Lower lobe of right lung (tissue), 2 donors: ENCODE measurements at regions not wholly inside any gene's neighbourhood (a gene's known extent, or its start where the extent isn't known, plus 50 kb on each side); places are given as distances from the start of the nearest gene placed in this dataset.

Experiments used
- ATAC-seq, 2 donors: fragments of 200-7000 bp; cut with Tn5 transposase; one replicate each; pipeline ENCODE4 v1.9.1; 2020 to 2022; ENCODE audit warnings: mild to moderate bottlenecking in 2 of 2, moderate library complexity in 2 of 2
- DNase-seq: peaks from one replicate; pipeline ENCODE4 v3.0.0-alpha.2; 2020
- H3K27ac ChIP-seq: fragments of 200-600 bp; one replicate; pipeline ENCODE4 v1.8.0; 2022
- H3K27me3 ChIP-seq: fragments of 200-600 bp; one replicate; pipeline ENCODE4 v1.8.0; 2022; ENCODE audit warnings: low read depth
- H3K36me3 ChIP-seq: fragments of 200-600 bp; one replicate; pipeline ENCODE4 v1.8.0; 2022; ENCODE audit warnings: mild to moderate bottlenecking
- H3K4me1 ChIP-seq: fragments of 200-600 bp; one replicate; pipeline ENCODE4 v1.8.0; 2022
- H3K4me3 ChIP-seq: fragments of 200-600 bp; one replicate; pipeline ENCODE4 v1.8.0; 2022; ENCODE audit warnings: mild to moderate bottlenecking
- H3K9me3 ChIP-seq: fragments of 200-600 bp; one replicate; pipeline ENCODE4 v1.8.0; 2022
- intact Hi-C: fragments of 100-400 bp; cut with DNase I; formaldehyde crosslinking; loops from one replicate; pipeline ENCODE4 v1.11.0; 2022
- TF ChIP-seq, protein P1 (sequence below): fragments of 200-600 bp; IDR thresholded peaks from one replicate; pipeline ENCODE4 v1.8.0; 2022; ENCODE audit warnings: antibody characterized with exemption, mild to moderate bottlenecking
- donor health status: DM: no; HTN: yes; CAD: no; lungs with severe emphysema.

DNA sequence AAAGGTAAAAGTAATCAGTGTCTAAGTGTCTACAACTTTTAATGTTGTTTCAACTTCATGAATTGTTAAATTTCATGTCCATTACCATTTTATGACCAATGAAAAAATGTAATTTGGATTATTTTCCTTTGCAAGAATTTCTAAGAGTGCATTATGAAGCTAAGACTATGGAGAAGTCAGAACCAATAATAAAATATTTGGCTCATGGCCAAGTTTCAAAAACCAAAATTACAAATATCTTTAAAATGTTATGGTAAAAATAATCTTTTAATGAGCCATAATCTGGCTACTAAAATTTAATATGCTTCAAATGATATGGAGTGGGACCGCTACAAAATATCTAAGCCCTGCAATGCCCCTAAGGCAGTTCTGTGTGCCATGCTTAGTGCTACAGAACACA lies 294.1 kb upstream of the SMIM30 start:
- ATAC-seq: no peak
- Histone ChIP-seq H3K4me3 (no peak overlapping the region), H3K27ac (no peak overlapping the region), H3K9me3 (no peaks in the 10 kb centered on the region), H3K4me1 (no peaks in the 10 kb centered on the region), H3K27me3 (no peaks in the 10 kb centered on the region), H3K36me3 (no peaks in the 10 kb centered on the region)
- intact Hi-C loops: no loop called here
- TF ChIP-seq, protein P1, sequence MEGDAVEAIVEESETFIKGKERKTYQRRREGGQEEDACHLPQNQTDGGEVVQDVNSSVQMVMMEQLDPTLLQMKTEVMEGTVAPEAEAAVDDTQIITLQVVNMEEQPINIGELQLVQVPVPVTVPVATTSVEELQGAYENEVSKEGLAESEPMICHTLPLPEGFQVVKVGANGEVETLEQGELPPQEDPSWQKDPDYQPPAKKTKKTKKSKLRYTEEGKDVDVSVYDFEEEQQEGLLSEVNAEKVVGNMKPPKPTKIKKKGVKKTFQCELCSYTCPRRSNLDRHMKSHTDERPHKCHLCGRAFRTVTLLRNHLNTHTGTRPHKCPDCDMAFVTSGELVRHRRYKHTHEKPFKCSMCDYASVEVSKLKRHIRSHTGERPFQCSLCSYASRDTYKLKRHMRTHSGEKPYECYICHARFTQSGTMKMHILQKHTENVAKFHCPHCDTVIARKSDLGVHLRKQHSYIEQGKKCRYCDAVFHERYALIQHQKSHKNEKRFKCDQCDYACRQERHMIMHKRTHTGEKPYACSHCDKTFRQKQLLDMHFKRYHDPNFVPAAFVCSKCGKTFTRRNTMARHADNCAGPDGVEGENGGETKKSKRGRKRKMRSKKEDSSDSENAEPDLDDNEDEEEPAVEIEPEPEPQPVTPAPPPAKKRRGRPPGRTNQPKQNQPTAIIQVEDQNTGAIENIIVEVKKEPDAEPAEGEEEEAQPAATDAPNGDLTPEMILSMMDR: no peak
- no peak for DNase-seq

- no peaks in the 10 kb centered on the region for H3K9me3 ChIP-seq
- DNase-seq (no peak), ATAC-seq (no peak)
- TF ChIP-seq, protein P1: no peak
- H3K27ac ChIP-seq: no peak overlapping the region
- H3K27me3 ChIP-seq: no peaks in the 10 kb centered on the region
- no peak overlapping the region for H3K4me3 ChIP-seq
- intact Hi-C loops: no loop called here
- H3K36me3 ChIP-seq: no peaks in the 10 kb centered on the region
- no peaks in the 10 kb centered on the region for H3K4me1 ChIP-seq
These were observed 292.4 kb upstream of the SMIM30 start for GRCh38 chr7:113410796-113411195.

DNA sequence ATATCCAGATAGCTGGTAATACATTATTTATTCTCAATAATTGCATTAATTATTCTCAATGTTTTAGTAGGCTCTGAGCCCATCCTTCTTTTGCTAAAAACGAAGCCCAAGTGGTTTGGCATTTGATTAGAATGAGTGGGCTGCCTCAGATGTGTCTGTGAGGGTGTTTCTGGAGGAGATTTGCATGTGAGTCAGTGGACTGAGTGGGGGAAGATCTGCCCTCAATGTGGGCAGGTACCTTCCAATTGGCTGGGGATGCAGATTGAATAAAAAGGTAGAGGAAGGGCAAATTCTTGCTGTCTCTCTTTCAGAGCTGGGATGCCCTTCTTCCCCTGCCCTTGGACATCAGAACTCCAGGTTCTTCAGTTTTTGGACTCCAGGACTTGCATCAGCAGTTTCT lies 290.6 kb upstream of the SMIM30 start:
- Histone ChIP-seq H3K9me3 (no peaks in the 10 kb centered on the region), H3K36me3 (no peaks in the 10 kb centered on the region), H3K4me3 (no peak overlapping the region), H3K27ac (no peak overlapping the region), H3K27me3 (no peaks in the 10 kb centered on the region), H3K4me1 (no peaks in the 10 kb centered on the region)
- no peak for DNase-seq
- TF ChIP-seq, protein P1: no peak
- intact Hi-C loops: no loop called here
- no peak for ATAC-seq

DNA sequence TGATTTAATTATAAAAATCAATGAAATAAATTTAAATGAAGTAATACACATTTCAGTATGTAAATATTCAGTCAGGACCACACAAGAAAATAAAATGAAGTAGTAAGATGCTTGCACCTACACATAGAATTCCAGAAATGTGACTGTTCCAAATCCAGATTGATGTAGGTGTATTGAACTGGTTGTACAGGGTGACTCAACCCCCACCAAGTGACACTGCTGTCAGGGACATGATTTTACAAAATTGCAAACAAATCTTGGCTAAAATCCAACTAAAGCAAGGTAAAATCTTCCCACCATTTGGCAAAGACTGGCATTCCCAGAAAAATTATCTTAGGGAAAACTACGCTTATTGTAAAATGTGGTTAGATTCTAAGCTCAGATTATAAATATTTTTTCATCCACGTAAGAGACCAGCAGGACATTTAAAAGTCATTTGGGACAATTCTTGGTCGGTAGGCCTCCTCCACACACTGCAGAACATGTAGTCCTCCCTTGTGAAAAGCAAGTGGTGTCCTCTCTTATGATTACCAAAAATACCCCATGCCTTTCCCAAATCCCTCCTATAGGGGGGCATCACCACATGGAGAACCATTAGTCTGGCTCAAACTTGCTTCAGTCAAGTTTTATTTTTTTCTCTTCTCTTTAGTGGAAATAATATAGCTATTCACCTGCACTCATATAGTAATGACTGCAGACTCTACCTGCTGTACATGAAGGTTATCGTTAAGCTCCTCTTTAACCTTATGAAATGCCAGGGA lies 287.1 kb upstream of the SMIM30 start:
- intact Hi-C loops: no loop called here
- Histone ChIP-seq H3K36me3 (no peaks in the 10 kb centered on the region), H3K4me3 (no peak overlapping the region), H3K9me3 (no peaks in the 10 kb centered on the region), H3K27ac (no peak overlapping the region), H3K4me1 (no peaks in the 10 kb centered on the region), H3K27me3 (no peaks in the 10 kb centered on the region)
- TF ChIP-seq, protein P1: no peak
- DNase-seq (no peak), ATAC-seq (no peak)

DNA sequence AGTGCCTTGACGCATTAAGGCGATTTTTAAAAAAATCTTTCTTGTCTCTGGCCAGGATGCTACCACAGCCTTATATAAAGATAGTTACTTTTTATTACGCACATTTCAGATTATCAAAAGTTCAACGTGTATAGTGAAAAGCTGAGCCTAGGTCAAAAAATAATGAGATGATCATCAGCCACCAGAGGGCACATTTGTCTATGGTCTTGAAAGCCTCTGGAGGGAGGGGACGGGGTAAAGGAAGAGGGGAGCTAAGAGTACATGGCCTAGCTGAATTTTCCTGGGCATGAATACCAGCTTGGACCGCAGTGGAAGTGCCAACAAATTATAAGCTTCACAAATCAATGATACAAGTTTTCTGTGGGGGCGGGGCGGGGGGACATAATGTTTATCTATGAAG lies 285.9 kb upstream of the SMIM30 start:
- Histone ChIP-seq H3K4me1 (no peaks in the 10 kb centered on the region), H3K27me3 (no peaks in the 10 kb centered on the region), H3K4me3 (no peak overlapping the region), H3K36me3 (no peaks in the 10 kb centered on the region), H3K27ac (no peak overlapping the region), H3K9me3 (no peaks in the 10 kb centered on the region)
- no peak for ATAC-seq
- DNase-seq: no peak
- TF ChIP-seq, protein P1: no peak
- intact Hi-C loops: no loop called here
